HL-60/S4 (cell line): ENCODE measurements at regions not wholly inside any gene's neighbourhood (a gene's known extent, or its start where the extent isn't known, plus 50 kb on each side); places are given as distances from the start of the nearest gene placed in this dataset.

Experiments
- in situ Hi-C: fragments of 300-500 bp; cut with MboI; formaldehyde crosslinking; loops from 2 replicates; pipeline ENCODE4 v1.14.3; 2022; ENCODE audit warnings: low sequenced_read_pairs

DNA sequence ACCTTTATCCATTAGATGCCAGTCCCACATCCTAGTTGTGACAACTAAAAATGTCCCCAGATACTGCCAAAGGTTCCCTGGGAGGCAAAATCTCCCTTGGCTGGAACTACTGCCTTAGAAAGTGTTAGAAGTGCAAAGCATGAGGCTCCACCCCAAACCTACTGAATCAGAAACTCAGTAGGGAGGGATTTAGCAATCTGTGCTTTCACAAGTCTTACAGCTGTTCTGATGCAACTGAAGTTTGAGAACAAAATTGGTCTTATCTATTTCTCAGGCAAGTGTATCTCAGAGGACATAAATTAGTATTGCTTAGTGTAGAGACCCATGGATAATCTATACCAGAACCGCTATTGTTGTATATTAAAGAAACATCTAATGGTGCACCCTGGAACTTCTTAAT lies 70.2 kb downstream of the CLDN1 start:
- in situ Hi-C loops: no loop called here

DNA sequence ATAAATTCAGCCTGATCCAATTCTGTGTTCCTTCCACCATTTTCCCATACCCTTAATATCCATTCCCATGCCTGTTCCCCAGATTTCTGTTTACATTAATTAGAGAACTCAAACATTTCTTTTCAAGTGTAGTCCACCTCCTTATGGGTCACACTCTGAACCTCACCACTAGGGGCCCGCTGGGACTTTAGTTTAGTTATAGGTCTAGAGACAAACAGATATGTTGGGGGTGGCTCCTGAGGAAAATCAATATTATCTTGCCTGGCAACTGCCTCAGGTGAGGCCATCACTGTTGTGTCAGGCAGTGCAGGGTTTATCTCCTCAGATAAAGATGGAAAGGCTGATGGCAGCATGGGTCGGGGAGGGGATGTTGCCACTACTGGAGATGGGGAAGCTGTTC lies 72.8 kb downstream of the CLDN1 start:
- in situ Hi-C loops: no loop called here

DNA sequence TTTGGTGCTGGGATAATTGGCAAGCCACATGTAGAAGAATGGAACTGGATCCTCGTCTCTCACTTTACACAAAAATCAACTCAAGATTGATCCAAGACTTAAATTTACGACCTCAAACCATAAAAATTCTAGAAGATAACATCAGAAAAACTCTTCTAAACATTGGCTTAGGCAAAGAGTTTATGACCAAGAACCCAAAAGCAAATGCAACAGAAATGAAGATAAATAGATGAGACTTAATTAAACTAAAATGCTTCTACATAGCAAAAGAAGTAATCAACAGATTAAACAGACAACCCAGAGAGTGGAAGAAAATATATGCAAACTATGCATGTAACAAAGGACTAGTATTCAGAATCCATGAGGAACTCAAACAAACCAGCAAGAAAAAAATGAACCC lies 80.1 kb downstream of the CLDN1 start:
- in situ Hi-C loops: no loop called here

DNA sequence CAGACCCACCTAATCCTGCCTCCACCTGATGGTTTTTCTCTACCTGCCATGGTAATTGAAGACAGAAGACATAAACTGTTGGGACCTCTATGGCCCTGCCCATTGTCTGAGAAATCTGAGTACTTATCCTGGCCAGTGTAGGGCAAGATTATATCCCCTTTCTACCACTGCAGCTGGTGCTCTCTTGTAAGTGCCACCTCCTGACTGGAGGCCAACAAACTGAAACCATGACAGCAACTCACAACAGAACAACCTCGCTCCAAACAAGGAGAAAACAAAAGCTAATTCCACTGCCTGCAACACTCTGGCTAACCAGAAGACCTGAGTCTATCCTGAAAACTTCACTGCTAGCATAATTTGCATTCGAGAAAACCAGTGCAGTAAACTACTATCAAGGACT lies 82.9 kb downstream of the CLDN1 start:
- in situ Hi-C loops: no loop called here

DNA sequence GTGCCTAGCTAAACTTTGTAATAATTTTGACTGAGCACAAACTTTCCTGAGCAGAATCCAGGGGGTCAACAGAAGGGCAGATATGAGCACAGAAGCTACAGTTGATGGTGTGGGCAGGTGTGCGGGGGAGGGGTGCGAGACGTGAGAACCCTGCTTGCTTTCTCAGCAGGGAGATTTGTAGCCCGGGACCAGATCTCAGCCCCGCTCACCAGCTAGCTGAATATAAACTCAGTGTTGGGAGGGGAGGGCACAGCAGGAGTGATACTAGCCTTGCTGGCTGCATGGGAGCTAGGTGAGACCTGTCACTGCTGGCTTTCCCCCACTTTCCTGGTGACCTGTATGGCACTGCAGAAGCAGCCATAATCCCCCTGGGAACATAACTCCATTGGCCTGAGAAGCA lies 83.4 kb downstream of the CLDN1 start:
- in situ Hi-C loops: no loop called here

DNA sequence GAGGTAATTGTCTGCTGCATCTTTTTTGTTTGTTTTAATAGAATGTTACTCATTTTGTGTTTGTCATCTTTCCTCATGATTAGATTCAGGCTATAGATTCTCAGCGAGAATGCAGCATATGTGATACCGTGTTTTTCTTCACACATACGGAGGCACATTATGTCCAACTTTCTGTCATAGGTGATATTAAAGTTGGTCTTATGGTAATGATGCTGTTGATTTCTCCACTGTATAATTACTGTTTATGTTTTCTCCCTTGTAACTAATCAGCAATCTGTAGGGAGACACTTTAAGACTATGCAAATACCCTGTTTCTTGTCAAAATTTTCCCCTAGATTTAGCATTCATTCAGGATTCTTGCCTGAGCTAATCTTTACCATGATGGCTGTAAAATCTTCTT lies 87.6 kb downstream of the CLDN1 start:
- in situ Hi-C loops: no loop called here

DNA sequence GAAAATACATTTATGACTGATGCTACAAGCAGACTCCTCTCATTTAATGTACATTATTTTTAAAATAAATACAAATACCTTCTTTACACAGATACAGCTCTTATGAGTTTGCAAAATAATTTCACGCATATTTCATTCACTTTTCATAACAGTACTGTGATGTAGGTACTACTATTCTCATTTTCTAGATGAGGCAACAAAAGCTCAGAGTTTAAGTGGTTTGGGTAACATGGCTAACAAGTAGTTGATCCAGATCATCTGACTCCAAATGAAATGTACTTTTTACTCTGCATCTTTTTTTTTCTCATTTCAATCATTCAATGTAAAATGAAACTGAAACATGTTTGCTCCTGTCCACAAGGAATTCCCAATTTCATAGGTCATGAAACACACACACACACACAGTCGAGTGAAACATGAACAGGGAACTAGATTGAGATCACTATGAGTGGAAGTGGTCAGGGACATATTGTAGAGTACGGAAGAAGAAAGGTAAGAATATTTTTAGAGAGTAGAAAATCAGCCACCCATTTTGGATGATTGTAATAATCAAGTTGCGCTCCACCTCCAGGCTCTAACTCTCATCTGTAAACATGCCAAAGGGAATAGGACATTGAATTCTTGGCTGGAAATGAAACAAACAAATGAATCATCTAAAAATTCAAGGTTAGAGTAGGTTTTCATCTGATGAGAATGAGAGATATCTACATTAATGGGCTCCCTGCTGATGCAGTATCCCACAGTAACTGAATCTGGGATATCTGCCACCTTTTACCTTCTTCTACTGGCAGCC lies 92.4 kb downstream of the CLDN1 start:
- in situ Hi-C loops: loop anchor here (10.0 kb wide), 1 partner anchor 95 kb away; the partner anchor contains the start of gene CLDN1

DNA sequence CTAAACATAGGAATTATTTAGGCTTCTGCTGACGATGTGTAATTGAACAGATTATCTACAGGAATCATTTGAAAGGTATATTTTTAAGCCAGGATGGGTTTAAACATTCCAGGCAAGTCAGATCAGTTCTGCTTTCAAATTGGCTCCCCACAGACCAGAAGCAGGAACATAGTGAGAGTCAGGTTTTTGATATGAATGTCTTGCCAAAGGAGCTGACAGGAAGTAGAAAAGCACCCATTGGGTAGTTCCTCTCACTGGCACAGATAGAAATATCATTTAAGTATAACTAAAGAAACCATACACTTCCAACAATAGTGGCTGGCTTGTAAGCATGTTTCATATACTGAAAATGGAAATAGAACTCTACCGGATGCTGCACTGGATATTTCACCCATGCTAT lies 95.2 kb downstream of the CLDN1 start:
- in situ Hi-C loops: loop anchor here (10.0 kb wide), 1 partner anchor 98 kb away; the partner anchor contains the start of gene CLDN1

DNA sequence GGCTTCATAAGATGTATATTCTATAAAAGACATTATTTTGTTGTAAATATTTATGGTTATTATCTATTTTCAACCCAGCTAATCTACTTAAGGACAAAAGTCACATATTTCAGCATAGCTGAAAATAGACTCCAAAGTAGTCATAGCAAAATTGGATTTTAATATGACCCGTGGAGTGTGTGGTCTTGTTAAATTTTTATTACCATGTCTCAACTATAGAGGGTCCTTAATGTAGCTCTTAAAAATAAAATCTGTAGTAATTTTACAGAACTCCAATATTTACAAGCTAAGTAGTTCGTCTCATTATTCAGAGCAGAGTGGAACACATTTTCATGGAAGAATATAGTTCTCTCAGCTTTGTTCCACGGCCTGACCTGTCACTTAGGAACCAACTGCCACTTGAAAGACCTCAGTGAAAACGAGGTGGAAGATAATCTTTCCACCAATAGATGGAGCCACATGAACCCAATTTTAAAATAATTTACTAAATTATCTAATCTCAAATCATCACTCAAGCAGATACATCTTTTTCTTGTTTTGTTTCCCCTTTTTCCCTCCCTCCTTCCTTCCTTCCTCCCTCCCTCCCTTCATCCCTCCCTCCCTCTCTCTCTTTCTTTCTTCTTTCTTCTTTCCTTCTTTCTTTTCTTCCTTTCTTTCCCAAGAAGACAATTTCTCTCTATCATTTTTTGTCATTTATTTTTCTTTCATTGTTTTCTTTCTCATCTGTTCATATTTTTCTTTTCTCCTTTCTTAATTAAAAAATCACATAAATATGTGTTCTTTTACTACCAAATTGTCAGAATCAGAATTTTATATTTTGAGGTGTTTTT lies 97.2 kb downstream of the CLDN1 start:
- in situ Hi-C loops: loop anchor here (10.0 to 25.0 kb wide), 2 partner anchors 100 to 963 kb away; partner anchors contain the start of gene CLDN1

DNA sequence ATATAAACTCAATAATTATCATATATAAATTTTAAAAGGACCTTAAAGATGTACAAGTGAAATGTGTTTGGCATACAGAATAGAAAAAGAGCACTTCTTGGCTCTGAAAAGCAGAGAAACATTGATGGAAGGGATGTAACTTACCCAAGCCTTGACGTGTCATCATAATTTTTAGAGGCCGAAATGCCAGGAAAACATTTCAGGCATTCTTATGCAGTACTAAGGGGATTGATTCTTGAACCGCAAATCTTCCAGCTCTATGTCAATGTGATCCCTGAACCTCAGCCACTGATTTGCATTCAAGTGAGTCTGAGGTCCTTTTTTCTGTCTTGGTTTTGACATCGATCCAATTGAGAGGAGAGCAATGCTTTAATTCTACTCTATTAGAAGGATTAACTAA lies 97.8 kb downstream of the CLDN1 start:
- in situ Hi-C loops: loop anchor here (10.0 to 25.0 kb wide), 2 partner anchors 100 to 962 kb away; partner anchors contain the start of gene CLDN1

DNA sequence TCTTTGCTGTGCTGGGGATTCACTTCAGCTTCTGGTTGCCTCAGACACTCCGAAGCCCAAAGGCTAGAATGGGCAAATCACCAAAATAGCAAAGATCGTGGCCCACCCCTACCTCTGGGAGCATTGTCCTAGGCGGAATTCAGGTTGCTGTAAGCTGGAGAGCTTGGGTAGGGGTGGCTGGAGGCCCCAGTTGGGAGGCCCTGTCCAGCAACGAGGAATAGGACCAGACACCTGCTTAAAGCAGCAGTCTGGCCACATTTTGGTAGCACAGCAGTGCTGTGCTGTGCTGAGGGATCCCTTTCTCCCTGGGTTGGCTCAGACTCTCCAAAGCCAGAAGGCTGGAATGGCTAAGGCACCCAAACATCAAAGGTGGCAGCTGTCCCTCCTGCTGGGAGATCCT lies 99.3 kb downstream of the CLDN1 start:
- in situ Hi-C loops: loop anchor here (10.0 to 25.0 kb wide), 2 partner anchors 102 to 961 kb away; partner anchors contain the start of gene CLDN1

DNA sequence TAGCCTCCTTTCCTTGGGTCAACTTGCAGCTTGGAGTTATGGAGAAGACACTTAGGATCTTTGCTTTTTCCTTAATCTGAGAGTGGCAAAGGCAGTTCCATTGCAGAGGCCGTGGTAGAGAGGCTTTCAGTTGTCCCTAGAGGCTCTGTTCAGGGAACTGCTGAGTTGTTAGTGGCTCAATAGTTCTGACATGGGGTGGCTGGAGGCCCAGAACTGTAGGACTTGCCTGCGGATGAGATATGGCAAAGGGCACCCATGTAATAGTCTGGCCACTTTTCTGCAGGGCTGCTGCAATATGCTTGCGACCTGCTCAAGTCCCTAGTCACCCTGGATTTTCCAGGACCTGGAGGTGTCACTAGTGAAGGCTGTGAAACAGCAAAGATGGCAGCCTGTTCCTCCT lies 99.9 kb downstream of the CLDN1 start:
- in situ Hi-C loops: loop anchor here (10.0 to 25.0 kb wide), 2 partner anchors 102 to 960 kb away; partner anchors contain the start of gene CLDN1

DNA sequence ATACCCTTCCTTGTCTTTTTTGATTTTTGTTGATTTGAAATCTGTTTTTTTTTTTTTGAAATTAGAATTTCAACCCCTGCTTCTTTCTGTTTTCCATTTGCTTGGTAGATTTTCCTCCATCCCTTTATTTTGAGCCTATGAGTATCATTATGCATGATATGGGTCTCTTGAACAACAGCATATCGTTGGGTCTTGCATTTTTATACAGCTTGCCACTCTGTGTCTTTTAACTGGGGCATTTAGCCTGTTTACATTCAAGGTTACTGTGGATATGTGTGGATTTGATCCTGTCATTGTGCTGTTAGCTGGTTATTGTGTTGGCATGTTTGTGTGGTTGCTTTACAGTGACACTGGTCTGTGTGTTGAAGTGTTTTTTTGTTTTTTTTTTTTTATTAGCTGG lies 99.7 kb upstream of the P3H2 start:
- in situ Hi-C loops: loop anchor here (10.0 to 25.0 kb wide), 2 partner anchors 104 to 958 kb away; partner anchors contain the start of gene CLDN1

DNA sequence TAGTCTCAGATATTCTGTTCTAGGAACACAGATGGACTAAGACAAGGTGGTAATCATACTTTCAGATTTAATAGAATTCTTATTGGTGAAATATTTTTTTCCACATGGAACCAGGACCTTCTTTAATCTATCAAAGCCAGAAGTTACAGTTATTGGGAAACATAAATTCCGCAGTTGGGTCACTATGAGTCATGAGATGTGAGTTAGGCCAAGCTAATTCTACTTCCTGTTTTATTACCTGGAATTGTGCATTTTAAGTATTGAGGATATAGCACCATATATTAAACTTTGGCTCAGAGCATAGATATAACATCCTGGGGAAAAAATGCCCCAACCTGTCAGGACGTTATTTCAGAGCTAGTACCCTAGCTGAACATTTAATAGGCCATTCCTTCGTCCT lies 96.4 kb upstream of the P3H2 start:
- in situ Hi-C loops: loop anchor here (25.0 kb wide), 1 partner anchor 955 kb away; no protein-coding TSS in a partner anchor

DNA sequence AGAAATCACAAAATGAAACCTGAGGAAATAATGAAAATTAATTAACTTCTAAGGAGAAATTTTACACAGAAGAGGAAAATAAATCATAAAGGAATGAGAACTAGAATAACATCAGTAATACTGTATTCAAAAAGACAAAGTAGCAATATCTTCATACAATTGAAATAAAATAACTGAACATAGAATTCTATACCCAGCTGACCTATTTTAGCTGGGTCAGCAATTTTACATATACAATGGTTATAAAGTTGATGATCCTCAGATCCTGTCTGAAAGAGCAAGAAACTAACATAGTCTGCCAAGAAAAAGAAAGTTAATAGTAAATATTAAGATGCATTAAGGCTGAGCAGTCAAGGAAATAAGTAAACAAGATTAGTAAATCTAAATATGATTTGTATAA lies 93.0 kb upstream of the P3H2 start:
- in situ Hi-C loops: loop anchor here (25.0 kb wide), 1 partner anchor 951 kb away; no protein-coding TSS in a partner anchor

DNA sequence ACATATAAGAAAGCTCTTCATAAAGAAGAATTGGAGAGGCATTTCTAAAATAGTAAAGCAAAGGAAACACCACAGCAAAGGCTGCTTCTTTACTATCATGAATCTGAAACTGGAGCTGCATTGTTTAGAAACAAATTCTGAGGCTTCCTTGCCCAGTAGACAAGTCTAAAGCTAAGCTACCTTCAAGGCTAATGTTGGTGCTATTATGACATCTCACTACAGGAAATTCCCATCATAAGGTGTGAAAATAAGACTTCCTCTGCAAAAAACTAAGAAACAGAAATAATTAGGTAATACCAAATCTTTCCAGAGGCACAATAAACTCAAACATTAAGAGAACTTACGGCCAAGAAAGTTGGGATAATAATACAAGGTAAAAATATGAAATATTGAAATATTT lies 89.9 kb upstream of the P3H2 start:
- in situ Hi-C loops: loop anchor here (25.0 kb wide), 1 partner anchor 948 kb away; no protein-coding TSS in a partner anchor

DNA sequence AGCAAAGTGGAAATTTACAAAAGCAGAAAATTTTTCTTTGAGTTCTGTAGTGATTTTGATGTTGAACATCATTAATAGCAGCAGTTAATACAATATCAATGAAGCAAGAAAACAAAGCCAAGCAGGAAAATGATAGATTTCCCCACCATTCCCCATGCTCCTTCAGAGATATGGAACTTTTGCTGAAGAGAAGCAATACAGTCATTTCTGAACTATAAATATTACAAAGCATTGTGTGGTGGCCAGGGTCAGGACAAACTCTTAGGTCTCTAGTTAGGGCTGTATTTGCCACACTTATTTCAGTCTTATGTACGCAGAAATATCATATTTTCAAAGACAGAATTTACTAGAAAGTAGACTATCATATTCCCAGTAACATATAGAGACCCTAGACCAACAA lies 88.8 kb upstream of the P3H2 start:
- in situ Hi-C loops: loop anchor here (25.0 kb wide), 1 partner anchor 947 kb away; no protein-coding TSS in a partner anchor

DNA sequence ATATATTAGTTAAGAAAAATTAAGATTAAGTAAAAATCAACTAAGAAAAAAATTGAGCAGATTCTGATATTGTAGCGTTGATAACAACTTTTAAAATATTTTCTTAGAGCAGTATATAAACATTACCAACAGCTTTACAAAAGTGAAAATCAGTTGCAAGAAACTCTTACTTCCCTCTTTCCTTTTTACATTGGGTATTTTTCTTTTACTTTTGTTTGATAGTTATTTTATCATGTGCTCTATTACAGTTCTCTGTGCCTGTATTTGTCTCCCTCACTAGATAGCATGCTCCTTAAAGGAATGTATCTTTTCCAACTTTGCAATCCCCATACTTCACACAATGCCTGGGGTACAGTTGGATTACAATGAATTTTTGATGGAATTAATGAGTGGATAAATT lies 87.5 kb upstream of the P3H2 start:
- in situ Hi-C loops: loop anchor here (25.0 kb wide), 1 partner anchor 946 kb away; no protein-coding TSS in a partner anchor

DNA sequence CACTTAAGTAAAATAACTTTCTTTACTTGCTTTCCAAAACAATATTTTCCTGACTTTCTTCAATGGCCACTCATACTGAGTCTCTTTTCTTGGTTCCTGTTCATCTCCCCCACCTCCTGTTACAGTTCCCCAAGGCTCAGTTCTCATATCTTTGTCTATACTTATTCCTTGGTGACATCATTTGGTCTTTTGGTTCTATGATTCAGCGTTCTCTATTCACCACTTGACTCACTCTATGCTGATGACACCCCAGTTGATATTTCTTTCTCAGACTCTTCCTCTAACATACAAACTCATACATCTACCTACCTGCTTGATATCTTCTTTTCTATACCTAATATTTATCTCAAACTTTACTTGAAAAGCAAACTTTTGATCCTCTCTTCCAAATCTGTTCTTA lies 85.0 kb upstream of the P3H2 start:
- in situ Hi-C loops: loop anchor here (25.0 kb wide), 1 partner anchor 943 kb away; no protein-coding TSS in a partner anchor

DNA sequence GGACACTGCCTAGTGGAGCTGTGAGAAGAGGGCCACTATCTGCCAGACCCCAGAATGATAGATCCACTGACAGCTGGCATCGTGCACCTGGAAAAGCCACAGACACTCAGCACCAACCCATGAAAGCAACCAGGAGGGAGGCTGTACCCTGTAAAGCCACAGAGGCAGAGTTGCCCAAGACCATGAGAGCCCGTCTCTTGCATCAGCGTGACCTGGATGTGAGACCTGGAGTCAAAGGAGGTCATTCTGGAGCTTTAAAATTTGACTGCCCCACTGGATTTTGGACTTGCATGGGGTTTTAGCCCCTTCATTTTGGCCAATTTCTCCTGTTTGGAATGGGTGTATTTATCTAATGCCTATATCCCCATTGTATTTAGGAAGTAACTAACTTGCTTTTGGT lies 83.5 kb upstream of the P3H2 start:
- in situ Hi-C loops: loop anchor here (25.0 kb wide), 1 partner anchor 942 kb away; no protein-coding TSS in a partner anchor

DNA sequence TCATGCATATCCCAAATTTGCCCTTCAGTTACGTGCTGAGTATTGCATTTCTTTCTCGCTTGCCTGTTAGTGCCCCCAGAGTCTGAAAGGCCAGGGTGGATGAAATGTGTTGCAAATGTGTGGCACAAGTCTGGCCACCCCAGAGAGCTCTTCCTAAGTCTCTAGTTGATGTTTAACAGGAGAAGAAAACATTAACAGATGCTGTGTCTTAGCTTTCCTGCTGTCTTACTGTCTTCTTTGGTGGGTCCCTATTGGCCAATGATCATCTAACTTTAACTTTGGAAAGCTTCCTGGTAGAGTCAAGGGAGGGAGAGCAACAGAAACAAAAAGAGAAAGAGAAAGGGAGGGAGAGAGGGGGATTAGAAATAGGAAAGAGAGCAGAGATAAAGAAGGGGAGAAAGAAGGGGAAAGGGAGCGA lies 76.7 kb upstream of the P3H2 start:
- in situ Hi-C loops: loop anchor here (10.0 kb wide), 1 partner anchor 233 kb away; no protein-coding TSS in a partner anchor
